Gastroesophageal sphincter (tissue), 3 donors: ENCODE measurements at regions not wholly inside any gene's neighbourhood (a gene's known extent, or its start where the extent isn't known, plus 50 kb on each side); places are given as distances from the start of the nearest gene placed in this dataset.

Experiments
- EP300 ChIP-seq: sonication (generic); formaldehyde crosslinking; IDR thresholded peaks from one replicate; pipeline ENCODE4 v1.6.1; 2017; ENCODE audit warnings: antibody characterized with exemption, mild to moderate bottlenecking
- POLR2A ChIP-seq, 2 donors: fragments of 450-650 bp; IDR thresholded peaks; one replicate each; pipeline ENCODE4 v1.6.1; 2017; ENCODE audit warnings: antibody characterized with exemption in 2 of 2, mild to moderate bottlenecking in 2 of 2, moderate library complexity in 1 of 2
- POLR2AphosphoS5 ChIP-seq: sonication (generic); formaldehyde crosslinking; IDR thresholded peaks from one replicate; pipeline ENCODE4 v1.6.1; 2017; ENCODE audit warnings: antibody characterized with exemption
- TF ChIP-seq, protein P1 (sequence below), 4 experiments: fragments of 200-600 bp in 2 of 4; fragments of 450-650 bp in 2 of 4; sonication (generic) in 1 of 4; IDR thresholded peaks; one replicate each; pipeline ENCODE4 v1.5.1; 2017 to 2019; ENCODE audit warnings: antibody characterized with exemption in 4 of 4, mild to moderate bottlenecking in 2 of 4, moderate library complexity in 2 of 4

DNA sequence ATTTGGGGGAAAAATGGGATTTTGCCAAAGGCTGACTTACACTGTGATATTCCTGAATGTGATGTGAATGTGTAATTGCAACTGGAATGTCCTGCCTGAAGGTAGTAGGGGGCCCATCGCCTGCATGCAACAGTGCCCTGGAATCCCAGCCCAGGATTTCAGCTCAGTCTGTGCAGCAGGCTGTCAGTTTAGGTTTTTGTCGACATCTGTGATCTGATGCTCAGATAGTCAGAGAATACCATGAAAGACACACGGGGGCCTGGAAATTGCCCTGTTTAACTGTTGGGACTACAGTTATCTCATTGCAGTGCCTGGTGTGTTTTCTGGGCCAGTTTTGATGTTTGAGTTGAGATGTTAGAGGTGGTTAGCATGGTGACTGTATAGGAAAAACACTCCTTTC, 84.5 kb upstream of the HK2 start:
- TF ChIP-seq, protein P1, sequence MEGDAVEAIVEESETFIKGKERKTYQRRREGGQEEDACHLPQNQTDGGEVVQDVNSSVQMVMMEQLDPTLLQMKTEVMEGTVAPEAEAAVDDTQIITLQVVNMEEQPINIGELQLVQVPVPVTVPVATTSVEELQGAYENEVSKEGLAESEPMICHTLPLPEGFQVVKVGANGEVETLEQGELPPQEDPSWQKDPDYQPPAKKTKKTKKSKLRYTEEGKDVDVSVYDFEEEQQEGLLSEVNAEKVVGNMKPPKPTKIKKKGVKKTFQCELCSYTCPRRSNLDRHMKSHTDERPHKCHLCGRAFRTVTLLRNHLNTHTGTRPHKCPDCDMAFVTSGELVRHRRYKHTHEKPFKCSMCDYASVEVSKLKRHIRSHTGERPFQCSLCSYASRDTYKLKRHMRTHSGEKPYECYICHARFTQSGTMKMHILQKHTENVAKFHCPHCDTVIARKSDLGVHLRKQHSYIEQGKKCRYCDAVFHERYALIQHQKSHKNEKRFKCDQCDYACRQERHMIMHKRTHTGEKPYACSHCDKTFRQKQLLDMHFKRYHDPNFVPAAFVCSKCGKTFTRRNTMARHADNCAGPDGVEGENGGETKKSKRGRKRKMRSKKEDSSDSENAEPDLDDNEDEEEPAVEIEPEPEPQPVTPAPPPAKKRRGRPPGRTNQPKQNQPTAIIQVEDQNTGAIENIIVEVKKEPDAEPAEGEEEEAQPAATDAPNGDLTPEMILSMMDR (IDR thresholded peaks at IDR 0.05) = no peak
- TF ChIP-seq POLR2AphosphoS5 (no peak), POLR2A (IDR thresholded peaks at IDR 0.05) (no peak), EP300 (no peak)
